Osteoblast (primary cell): ENCODE measurements at regions not wholly inside any gene's neighbourhood (a gene's known extent, or its start where the extent isn't known, plus 50 kb on each side); places are given as distances from the start of the nearest gene placed in this dataset.
A peak's percentile ranks its signal among the peaks of the same experiment; 100 is the strongest.

Source experiments
- DNase-seq: peaks from one replicate; pipeline ENCODE4 v3.0.0; 2011; ENCODE audit warnings: low spot score, mixed read lengths; ENCODE audit not compliant: insufficient read length; ENCODE audit errors: missing footprints
- H2AFZ ChIP-seq: 2 replicates; pipeline ENCODE4 v1.6.0; 2011; ENCODE audit warnings: mild to moderate bottlenecking, low read length
- H3K27ac ChIP-seq: 2 replicates; pipeline ENCODE4 v1.5.1; 2011; ENCODE audit warnings: mild to moderate bottlenecking, low read depth, low read length, moderate library complexity
- H3K27me3 ChIP-seq: 2 replicates; pipeline ENCODE4 v1.6.0; 2012; ENCODE audit warnings: mild to moderate bottlenecking, control low read depth, inconsistent platforms, low read length, moderate library complexity; ENCODE audit not compliant: insufficient read depth
- H3K36me3 ChIP-seq: 2 replicates; pipeline ENCODE4 v1.5.1; 2011; ENCODE audit warnings: mild to moderate bottlenecking, low read length, control low read depth, moderate library complexity; ENCODE audit not compliant: insufficient read depth
- H3K4me1 ChIP-seq: 2 replicates; pipeline ENCODE4 v1.5.1; 2011; ENCODE audit warnings: mild to moderate bottlenecking, low read length, control low read depth, moderate library complexity; ENCODE audit not compliant: insufficient read depth
- H3K4me2 ChIP-seq: 2 replicates; pipeline ENCODE4 v1.6.0; 2011; ENCODE audit warnings: mild to moderate bottlenecking, low read length; ENCODE audit not compliant: insufficient read depth
- H3K4me3 ChIP-seq: fragments of 200-600 bp; sonication (generic); 3 replicates; pipeline ENCODE4 v1.5.1; 2012; ENCODE audit warnings: mild to moderate bottlenecking, low read length, inconsistent platforms; ENCODE audit not compliant: insufficient read depth
- H3K79me2 ChIP-seq: 2 replicates; pipeline ENCODE4 v1.6.0; 2012; ENCODE audit warnings: mild to moderate bottlenecking, low read length, control low read depth, inconsistent platforms; ENCODE audit not compliant: insufficient read depth
- H3K9me3 ChIP-seq: 2 replicates; pipeline ENCODE4 v1.5.1; 2011; ENCODE audit warnings: low read depth, low read length, control low read depth
- H4K20me1 ChIP-seq: 2 replicates; pipeline ENCODE4 v1.6.0; 2012; ENCODE audit warnings: mild to moderate bottlenecking, low read length, control low read depth; ENCODE audit not compliant: insufficient read depth
- TF ChIP-seq, protein P1 (sequence below): IDR thresholded peaks from 2 replicates; pipeline ENCODE4 v1.5.1; 2011; ENCODE audit warnings: mild to moderate bottlenecking, low read depth, low read length, moderate library complexity; ENCODE audit errors: extremely low read depth

DNA sequence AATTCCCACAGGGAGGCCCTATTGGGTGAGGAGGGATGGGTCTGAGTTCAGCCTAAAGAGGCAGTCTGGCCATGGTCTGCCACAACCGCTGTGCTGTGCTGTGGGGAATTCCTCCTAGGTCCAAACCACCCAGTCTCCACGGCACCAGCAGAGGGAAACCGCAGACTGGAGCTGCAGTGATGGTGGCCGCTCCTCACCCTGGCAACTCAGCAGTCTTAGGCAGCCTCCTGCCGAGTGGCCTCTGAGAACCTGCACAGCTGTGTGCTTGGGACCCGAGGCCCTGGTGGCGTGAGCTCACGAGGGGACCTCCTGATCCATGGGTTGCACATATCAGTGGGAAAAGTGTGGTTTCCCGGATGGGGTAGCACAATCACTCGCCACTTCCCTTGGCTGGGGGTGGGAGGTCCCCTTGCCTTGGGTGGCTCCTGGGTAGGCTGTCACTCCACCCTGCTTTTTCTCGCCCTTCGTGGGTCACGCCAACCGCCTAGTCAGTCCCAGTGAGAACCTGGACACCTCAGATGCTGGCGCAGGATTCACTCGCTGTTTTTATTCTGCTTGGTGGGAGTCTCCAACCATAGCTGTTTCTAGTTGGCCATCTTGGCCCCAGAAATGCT lies 242.2 kb downstream of the CDH26 start:
- H3K4me3 ChIP-seq, result no peak overlapping the region
- H4K20me1 ChIP-seq, result no peaks in the 10 kb centered on the region
- no peak overlapping the region for H3K27ac ChIP-seq
- no peaks in the 10 kb centered on the region for H3K79me2 ChIP-seq
- no peak for DNase-seq
- H3K4me2 ChIP-seq, result no peak overlapping the region
- TF ChIP-seq, protein P1, sequence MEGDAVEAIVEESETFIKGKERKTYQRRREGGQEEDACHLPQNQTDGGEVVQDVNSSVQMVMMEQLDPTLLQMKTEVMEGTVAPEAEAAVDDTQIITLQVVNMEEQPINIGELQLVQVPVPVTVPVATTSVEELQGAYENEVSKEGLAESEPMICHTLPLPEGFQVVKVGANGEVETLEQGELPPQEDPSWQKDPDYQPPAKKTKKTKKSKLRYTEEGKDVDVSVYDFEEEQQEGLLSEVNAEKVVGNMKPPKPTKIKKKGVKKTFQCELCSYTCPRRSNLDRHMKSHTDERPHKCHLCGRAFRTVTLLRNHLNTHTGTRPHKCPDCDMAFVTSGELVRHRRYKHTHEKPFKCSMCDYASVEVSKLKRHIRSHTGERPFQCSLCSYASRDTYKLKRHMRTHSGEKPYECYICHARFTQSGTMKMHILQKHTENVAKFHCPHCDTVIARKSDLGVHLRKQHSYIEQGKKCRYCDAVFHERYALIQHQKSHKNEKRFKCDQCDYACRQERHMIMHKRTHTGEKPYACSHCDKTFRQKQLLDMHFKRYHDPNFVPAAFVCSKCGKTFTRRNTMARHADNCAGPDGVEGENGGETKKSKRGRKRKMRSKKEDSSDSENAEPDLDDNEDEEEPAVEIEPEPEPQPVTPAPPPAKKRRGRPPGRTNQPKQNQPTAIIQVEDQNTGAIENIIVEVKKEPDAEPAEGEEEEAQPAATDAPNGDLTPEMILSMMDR, result no peak
- H3K9me3 ChIP-seq, result no peaks in the 10 kb centered on the region
- H3K27me3 ChIP-seq, result no peaks in the 10 kb centered on the region
- no peak overlapping the region for H2AFZ ChIP-seq
- H3K36me3 ChIP-seq, result no peaks in the 10 kb centered on the region
- no peaks in the 10 kb centered on the region for H3K4me1 ChIP-seq

DNA sequence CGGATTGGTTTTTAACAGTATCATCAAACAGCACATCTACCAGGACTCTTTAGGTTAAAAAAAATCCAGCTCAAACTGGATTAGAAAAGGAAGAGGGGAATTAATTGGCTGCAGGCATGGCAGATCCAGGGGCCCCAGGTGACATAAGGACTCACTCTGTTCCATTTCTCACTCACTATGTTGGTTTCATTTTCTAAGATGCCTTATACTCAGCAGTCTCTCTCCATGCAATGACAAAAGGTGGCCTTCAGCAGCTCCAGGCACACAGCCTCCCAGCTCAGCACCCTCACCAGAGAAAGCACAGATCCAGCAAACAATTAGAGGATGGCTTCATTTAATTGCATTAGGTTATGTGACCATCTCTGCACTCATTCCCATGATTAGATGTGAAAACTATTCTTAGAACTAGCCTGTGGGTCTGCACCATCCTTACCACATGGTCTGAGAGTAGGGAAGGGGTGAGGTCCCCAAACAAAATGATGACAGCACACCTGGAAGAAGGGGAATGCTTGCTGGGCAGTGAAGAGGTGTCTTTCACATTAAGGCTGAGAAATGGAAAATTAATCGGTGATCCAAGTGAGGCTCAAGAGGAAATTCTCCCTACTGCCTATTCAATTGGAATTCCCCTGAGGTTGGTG lies 243.1 kb downstream of the CDH26 start:
- H2AFZ ChIP-seq, result no peak overlapping the region
- H3K9me3 ChIP-seq, result no peaks in the 10 kb centered on the region
- TF ChIP-seq, protein P1, result no peak
- DNase-seq, result no peak
- H4K20me1 ChIP-seq, result no peaks in the 10 kb centered on the region
- H3K4me1 ChIP-seq, result no peaks in the 10 kb centered on the region
- no peaks in the 10 kb centered on the region for H3K27me3 ChIP-seq
- H3K36me3 ChIP-seq, result no peaks in the 10 kb centered on the region
- H3K4me2 ChIP-seq, result no peak overlapping the region
- H3K79me2 ChIP-seq, result no peaks in the 10 kb centered on the region
- no peak overlapping the region for H3K27ac ChIP-seq
- H3K4me3 ChIP-seq, result no peak overlapping the region

GRCh38 chr20:60202046-60202445 lies 243.8 kb downstream of the CDH26 start:
- TF ChIP-seq, protein P1, result no peak
- peak; percentile 58 for DNase-seq

GRCh38 chr20:60203451-60203850 lies 245.2 kb downstream of the CDH26 start:
- Histone ChIP-seq H3K4me2 (no peak overlapping the region), H3K27me3 (no peaks in the 10 kb centered on the region), H3K4me3 (no peak overlapping the region), H3K36me3 (no peaks in the 10 kb centered on the region), H4K20me1 (no peaks in the 10 kb centered on the region), H3K27ac (no peak overlapping the region), H3K9me3 (no peaks in the 10 kb centered on the region), H3K4me1 (no peaks in the 10 kb centered on the region), H3K79me2 (no peaks in the 10 kb centered on the region), H2AFZ (no peak overlapping the region)
- DNase-seq, result no peak
- TF ChIP-seq, protein P1, result no peak

More at GRCh38 chr20:60202046-60202445, 243.8 kb downstream of the CDH26 start:
- Histone ChIP-seq H2AFZ (no peak overlapping the region), H3K36me3 (no peaks in the 10 kb centered on the region), H3K79me2 (no peaks in the 10 kb centered on the region), H3K4me3 (no peak overlapping the region), H3K9me3 (no peaks in the 10 kb centered on the region), H3K4me2 (no peak overlapping the region), H3K27ac (no peak overlapping the region), H3K4me1 (no peaks in the 10 kb centered on the region), H4K20me1 (no peaks in the 10 kb centered on the region), H3K27me3 (no peaks in the 10 kb centered on the region)
